Upper lobe of left lung (tissue), 4 donors: ENCODE measurements at regions not wholly inside any gene's neighbourhood (a gene's known extent, or its start where the extent isn't known, plus 50 kb on each side); places are given as distances from the start of the nearest gene placed in this dataset.

Experiments
- CTCF ChIP-seq, 6 experiments: fragments of 450-650 bp in 4 of 6; fragments of 200-600 bp in 2 of 6; sonication (generic) in 2 of 6; IDR thresholded peaks; one replicate each; pipeline ENCODE4 v1.5.1; 2016 to 2019; ENCODE audit warnings: antibody characterized with exemption in 6 of 6
- EP300 ChIP-seq, 4 donors: sonication (generic); formaldehyde crosslinking; IDR thresholded peaks; one replicate each; pipeline ENCODE4 v1.5.1; 2017; ENCODE audit warnings: antibody characterized with exemption in 4 of 4, control low read depth in 2 of 4
- POLR2A ChIP-seq, 4 donors: fragments of 450-650 bp; IDR thresholded peaks; one replicate each; pipeline ENCODE4 v1.5.1; 2016 to 2017; ENCODE audit warnings: antibody characterized with exemption in 4 of 4, mild to moderate bottlenecking in 2 of 4

GRCh38 chr3:117539729-117540128, 830.1 kb downstream of the TUSC7 start:
- TF ChIP-seq POLR2A (IDR thresholded peaks at IDR 0.05) (no peak), CTCF (IDR thresholded peaks at IDR 0.05) (no peak), EP300 (IDR thresholded peaks at IDR 0.05) (no peak)
